ENCODE measurements at regions not wholly inside any gene's neighbourhood (a gene's known extent, or its start where the extent isn't known, plus 50 kb on each side); places are given as distances from the start of the nearest gene placed in this dataset.

DNA sequence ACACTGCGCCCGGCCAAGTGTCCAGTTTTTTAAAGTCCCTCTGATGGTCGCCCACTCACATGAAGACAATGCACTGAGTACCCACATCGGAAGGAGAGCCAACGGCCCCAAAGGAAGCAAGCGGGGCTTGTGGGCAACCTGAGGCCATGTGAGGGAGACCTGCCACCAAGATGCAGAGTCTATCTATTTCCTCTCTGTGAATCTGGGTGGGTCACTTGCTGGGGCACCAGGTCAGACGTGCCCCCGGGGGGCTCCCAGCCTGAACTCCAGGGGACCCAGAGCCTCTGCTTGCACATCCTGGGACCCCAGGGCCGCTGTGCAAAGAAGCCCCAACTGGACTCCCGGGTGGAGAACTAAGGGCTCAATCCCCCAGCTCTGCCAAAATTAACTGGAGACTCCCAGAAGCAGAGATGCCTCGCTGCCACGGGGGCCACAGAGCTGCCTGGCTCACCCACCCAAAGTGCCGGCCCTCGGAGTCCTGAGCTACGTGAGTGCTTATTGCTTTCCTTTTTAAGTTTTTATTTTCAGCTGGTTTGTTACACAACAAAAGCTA, 106.4 kb downstream of the BRD1 start:
- Histone ChIP-seq H3K27me3 (ENCODE audit: insufficient read depth, low read length) (peaks cover 57% of the 10 kb centered on the region), H3K36me3 (ENCODE audit: insufficient read depth, low read length) (no peaks in the 10 kb centered on the region), H3K9me3 (ENCODE audit: low read length) (no peaks in the 10 kb centered on the region), H2AFZ (ENCODE audit: low read depth, low read length) (no peak overlapping the region), H3K4me3 (ENCODE audit: low read length) (no peak overlapping the region), H3K4me1 (ENCODE audit: insufficient read depth, low read length) (no peaks in the 10 kb centered on the region)

DNA sequence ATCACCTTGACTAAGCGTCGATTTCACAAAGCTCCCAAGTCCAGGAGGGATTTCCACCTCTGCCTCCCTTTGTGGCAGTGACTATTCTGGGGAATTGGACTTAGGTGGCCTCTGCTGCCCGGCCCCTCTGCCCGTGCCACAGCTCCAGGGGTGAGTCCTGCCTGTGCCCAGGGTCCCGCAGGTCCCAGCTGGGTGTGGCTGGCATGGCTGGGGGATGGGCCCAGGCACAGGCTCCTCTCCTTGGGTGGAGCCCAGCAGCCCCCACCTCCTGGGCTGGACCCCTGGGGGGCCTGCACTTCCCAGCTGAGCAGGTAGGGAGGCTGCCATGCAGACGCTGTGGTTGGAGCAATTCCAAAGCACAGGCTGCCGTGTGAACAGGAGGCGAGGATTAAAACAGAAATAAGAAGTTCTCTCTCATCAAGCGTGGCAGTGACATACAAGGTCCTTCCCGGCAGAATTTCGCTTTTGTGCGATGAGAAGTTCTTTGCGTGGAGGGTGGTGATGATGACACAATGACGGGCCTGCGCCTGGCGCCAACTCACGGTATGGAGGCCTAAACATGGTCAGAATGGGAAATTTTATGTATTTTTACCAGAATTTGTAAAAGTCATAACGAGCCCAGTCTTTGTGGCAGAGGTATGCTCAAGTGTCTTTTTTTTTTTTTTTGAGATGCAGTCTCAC, 107.3 kb downstream of the BRD1 start:
- H3K27me3 ChIP-seq (ENCODE audit: insufficient read depth, low read length), result peaks cover 57% of the 10 kb centered on the region
- no peak overlapping the region for H3K4me3 ChIP-seq (ENCODE audit: low read length)
- H2AFZ ChIP-seq (ENCODE audit: low read depth, low read length), result no peak overlapping the region
- H3K4me1 ChIP-seq (ENCODE audit: insufficient read depth, low read length), result no peaks in the 10 kb centered on the region
- H3K9me3 ChIP-seq (ENCODE audit: low read length), result no peaks in the 10 kb centered on the region
- H3K36me3 ChIP-seq (ENCODE audit: insufficient read depth, low read length), result no peaks in the 10 kb centered on the region

DNA sequence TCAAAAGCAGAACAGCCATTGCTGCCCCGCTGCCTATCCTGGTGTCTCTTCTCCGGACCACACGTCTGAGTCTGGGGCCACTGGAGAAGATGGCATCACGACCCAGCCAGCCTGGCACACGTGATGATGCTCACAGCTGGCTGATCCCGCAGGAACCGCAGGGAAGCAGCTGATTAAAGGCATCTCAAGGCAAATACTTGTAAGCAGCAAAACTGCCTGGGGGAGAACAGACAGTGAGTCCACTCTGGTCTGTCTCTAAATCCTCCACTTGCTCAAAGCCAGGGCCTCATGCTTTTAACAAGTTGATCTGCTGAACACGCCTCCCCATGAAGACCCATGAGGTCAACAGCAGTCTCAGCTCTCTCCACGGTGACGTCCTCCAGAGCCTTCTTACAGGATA, 108.6 kb downstream of the BRD1 start:
- Histone ChIP-seq H3K4me3 (ENCODE audit: low read length) (no peak overlapping the region), H3K36me3 (ENCODE audit: insufficient read depth, low read length) (no peaks in the 10 kb centered on the region), H2AFZ (ENCODE audit: low read depth, low read length) (no peak overlapping the region), H3K9me3 (ENCODE audit: low read length) (no peaks in the 10 kb centered on the region), H3K4me1 (ENCODE audit: insufficient read depth, low read length) (no peaks in the 10 kb centered on the region), H3K27me3 (ENCODE audit: insufficient read depth, low read length) (peaks cover 54% of the 10 kb centered on the region)

DNA sequence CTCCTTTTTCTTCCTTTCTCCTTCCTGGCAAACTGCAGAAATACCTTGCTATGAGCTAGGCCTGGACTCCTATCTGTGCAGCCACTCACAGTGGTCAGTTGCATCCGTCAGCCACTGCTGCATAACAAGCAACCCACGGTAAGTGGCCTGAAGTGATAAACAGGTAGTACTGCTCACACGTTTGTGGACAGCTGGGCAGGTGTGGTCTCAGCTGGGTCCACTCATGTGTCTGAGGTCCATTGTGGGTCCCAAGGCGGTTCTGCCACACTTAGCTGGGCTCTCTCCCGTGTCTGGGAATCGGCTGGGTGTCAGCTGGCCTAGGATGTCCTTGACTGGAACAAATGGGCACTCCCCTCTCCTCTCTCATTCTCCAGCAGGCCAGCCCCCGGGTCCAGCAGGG, 109.3 kb downstream of the BRD1 start:
- H3K4me3 ChIP-seq (ENCODE audit: low read length), result no peak overlapping the region
- H3K27me3 ChIP-seq (ENCODE audit: insufficient read depth, low read length), result peaks cover 51% of the 10 kb centered on the region
- no peaks in the 10 kb centered on the region for H3K4me1 ChIP-seq (ENCODE audit: insufficient read depth, low read length)
- no peaks in the 10 kb centered on the region for H3K9me3 ChIP-seq (ENCODE audit: low read length)
- no peak overlapping the region for H2AFZ ChIP-seq (ENCODE audit: low read depth, low read length)
- H3K36me3 ChIP-seq (ENCODE audit: insufficient read depth, low read length), result no peaks in the 10 kb centered on the region

DNA sequence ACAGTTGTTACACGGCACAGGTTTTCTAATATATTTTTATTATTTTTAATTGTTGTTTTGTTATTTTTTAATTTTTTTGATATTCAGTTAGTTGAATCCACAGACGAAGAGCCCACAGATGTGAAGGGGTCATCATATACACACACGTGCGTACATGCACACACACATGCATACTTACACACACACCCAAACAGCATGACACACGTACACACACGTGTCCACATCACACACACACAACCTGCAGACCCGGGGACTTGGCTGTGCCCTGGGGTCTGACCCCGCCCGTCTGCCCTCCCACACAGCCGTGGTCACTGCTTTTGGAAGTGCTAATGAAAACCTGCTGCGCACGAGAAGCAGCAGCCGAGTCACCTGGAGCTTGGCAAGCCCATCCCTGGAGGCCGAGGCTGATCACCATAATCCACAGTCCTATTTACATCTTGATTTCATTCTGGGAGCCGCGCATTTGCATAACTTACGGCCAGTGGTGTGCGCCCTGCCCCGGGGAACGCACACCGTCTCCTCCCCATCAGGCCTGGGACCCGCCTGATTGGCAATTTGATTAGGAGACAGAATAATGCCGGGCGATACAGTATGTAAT, 110.3 kb downstream of the BRD1 start:
- H3K4me1 ChIP-seq (ENCODE audit: insufficient read depth, low read length), result no peaks in the 10 kb centered on the region
- H3K27me3 ChIP-seq (ENCODE audit: insufficient read depth, low read length), result peaks cover 54% of the 10 kb centered on the region
- H3K4me3 ChIP-seq (ENCODE audit: low read length), result no peak overlapping the region
- H2AFZ ChIP-seq (ENCODE audit: low read depth, low read length), result no peak overlapping the region
- no peaks in the 10 kb centered on the region for H3K9me3 ChIP-seq (ENCODE audit: low read length)
- H3K36me3 ChIP-seq (ENCODE audit: insufficient read depth, low read length), result no peaks in the 10 kb centered on the region

DNA sequence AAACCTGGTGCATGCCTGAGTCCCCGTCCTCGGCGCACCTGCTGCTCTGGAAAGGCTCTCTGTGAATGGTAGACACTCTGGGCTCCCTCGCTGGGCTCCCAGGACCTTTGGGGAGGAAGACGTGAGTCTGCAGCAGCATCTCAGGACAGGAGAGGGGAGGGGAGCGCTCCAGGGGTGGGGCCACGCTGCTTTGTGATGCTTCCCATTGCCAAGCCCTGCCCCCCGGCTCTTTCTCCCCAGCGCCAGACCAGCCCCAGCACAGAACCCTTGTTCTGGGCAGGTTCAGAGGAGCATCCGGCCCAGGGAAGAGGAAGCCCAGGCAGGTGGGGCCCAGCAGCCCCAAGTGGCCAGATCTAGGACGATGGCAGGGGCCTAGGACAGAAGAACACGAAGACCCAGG, 111.2 kb downstream of the BRD1 start:
- H3K4me1 ChIP-seq (ENCODE audit: insufficient read depth, low read length), result no peaks in the 10 kb centered on the region
- H3K4me3 ChIP-seq (ENCODE audit: low read length), result no peak overlapping the region
- no peaks in the 10 kb centered on the region for H3K9me3 ChIP-seq (ENCODE audit: low read length)
- H2AFZ ChIP-seq (ENCODE audit: low read depth, low read length), result no peak overlapping the region
- peaks cover 58% of the 10 kb centered on the region for H3K27me3 ChIP-seq (ENCODE audit: insufficient read depth, low read length)
- H3K36me3 ChIP-seq (ENCODE audit: insufficient read depth, low read length), result no peaks in the 10 kb centered on the region

DNA sequence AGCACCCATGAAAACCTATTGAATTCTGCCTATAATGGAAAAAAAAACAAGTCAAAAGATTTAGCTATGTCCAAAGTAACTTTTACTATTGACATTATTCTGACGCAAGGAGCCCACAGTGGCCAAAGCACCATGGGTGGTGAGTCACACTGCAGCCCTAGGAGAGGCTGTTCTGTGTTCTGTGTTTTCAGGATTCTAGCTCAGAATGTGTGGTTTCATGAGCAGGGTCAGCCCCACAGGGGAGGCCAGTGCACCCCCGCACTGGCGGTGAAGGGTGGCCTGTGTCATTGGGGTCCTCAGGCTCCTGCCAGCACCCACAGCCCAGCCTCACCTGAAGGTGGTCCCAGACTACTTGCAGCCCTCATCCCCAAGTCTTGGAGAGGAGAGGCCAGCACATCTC, 112.2 kb downstream of the BRD1 start:
- no peaks in the 10 kb centered on the region for H3K36me3 ChIP-seq (ENCODE audit: insufficient read depth, low read length)
- no peak overlapping the region for H3K4me3 ChIP-seq (ENCODE audit: low read length)
- H3K27me3 ChIP-seq (ENCODE audit: insufficient read depth, low read length), result peaks cover 63% of the 10 kb centered on the region
- no peaks in the 10 kb centered on the region for H3K9me3 ChIP-seq (ENCODE audit: low read length)
- no peaks in the 10 kb centered on the region for H3K4me1 ChIP-seq (ENCODE audit: insufficient read depth, low read length)
- H2AFZ ChIP-seq (ENCODE audit: low read depth, low read length), result no peak overlapping the region

DNA sequence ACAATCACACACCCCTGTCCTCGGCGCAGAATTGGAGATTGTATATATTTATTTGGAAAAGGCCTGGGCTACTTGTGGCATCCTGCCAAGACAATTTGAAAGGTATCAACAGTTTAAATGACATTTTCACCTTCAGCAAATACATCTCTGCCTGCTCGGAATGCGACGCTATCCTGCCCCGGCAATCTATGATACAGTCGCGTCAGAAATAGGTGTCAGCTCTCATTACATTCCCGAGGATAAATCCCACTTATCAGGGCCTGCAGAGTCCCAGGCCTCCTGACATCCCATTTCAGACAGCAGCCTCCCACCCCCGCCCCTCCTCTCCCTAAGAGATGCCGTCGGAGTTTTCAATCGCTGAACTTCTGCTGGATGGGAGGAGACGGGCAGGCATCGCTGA, 114.7 kb downstream of the BRD1 start:
- H3K27me3 ChIP-seq (ENCODE audit: insufficient read depth, low read length), result peaks cover 52% of the 10 kb centered on the region
- H2AFZ ChIP-seq (ENCODE audit: low read depth, low read length), result no peak overlapping the region
- no peak overlapping the region for H3K4me3 ChIP-seq (ENCODE audit: low read length)
- H3K36me3 ChIP-seq (ENCODE audit: insufficient read depth, low read length), result no peaks in the 10 kb centered on the region
- H3K9me3 ChIP-seq (ENCODE audit: low read length), result no peaks in the 10 kb centered on the region
- H3K4me1 ChIP-seq (ENCODE audit: insufficient read depth, low read length), result no peaks in the 10 kb centered on the region

DNA sequence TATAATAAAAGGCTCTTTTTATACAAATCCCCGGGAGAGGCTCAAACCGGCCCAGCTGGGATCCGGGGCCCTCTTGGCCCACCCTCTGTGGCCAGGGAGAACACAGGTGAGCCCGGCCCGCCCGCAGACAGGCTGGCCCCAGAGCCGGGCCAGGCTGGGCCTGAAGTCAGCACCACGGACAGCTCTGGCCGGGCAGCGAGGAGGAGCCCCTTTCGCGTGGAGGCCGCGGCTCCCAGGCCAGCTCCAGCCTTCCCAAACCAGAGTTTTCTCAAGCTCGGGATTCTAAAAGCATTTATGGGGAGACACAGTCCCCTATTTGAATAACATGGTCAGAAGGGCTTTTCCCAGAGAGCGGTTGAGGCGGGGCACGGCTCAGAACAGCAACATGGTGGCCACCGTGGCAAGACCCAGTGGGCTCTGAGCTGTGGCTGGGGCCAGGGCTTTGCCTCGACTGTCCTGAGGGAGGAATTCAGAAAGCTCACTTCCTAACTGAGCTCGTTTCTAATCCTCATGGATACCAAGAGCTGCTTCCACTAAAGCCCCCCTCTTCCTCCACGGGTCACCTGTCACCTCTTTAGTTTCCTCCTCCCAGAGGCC, 115.4 kb downstream of the BRD1 start:
- Histone ChIP-seq H3K4me3 (ENCODE audit: low read length) (no peak overlapping the region), H3K9me3 (ENCODE audit: low read length) (no peaks in the 10 kb centered on the region), H3K36me3 (ENCODE audit: insufficient read depth, low read length) (no peaks in the 10 kb centered on the region), H3K27me3 (ENCODE audit: insufficient read depth, low read length) (peaks cover 46% of the 10 kb centered on the region), H3K4me1 (ENCODE audit: insufficient read depth, low read length) (no peaks in the 10 kb centered on the region), H2AFZ (ENCODE audit: low read depth, low read length) (no peak overlapping the region)

DNA sequence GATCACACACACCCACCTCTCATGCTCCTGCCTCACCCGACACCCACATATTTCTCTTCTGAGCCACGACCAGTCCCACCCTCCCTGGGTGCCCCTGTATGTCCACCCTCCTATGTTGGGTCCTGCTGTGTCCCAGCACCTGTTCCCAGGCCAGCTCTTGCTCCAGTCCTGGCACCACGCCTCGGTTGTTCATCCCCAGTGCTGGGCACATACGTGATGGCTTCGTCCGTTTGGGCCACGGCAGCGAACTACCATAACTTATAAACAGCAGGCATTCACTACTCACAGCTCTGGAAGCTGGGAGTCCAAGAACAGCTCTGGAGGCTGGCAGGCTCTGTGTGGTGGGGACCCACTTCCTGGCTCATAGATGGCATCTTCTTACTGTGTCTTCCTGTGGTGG, 116.9 kb downstream of the BRD1 start:
- H3K27me3 ChIP-seq (ENCODE audit: insufficient read depth, low read length), result peaks cover 38% of the 10 kb centered on the region
- no peaks in the 10 kb centered on the region for H3K9me3 ChIP-seq (ENCODE audit: low read length)

DNA sequence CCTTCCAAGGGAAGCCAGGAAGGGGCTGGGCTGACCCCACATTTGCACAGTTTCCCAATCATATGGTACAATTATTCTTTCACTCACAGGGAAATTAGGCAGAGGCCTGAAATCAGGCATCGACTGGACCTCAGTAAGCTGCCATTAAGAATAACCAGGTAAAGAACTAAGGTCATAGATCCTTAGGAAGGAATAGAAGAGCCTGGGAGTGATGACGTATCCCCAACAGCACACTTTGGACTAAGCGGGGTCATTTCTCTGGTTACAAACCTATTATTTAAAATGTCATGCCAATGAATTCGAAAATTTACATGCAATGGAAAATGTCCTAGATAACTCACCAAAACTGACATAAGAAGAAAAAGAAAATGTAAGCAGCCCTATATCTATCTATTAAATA, 118.2 kb downstream of the BRD1 start:
- Histone ChIP-seq H3K27me3 (ENCODE audit: insufficient read depth, low read length) (peaks cover 36% of the 10 kb centered on the region), H3K4me1 (ENCODE audit: insufficient read depth, low read length) (no peaks in the 10 kb centered on the region), H3K4me3 (ENCODE audit: low read length) (no peak overlapping the region), H3K36me3 (ENCODE audit: insufficient read depth, low read length) (no peaks in the 10 kb centered on the region), H3K9me3 (ENCODE audit: low read length) (no peaks in the 10 kb centered on the region), H2AFZ (ENCODE audit: low read depth, low read length) (no peak overlapping the region)

More for the DNA sequence above, 116.9 kb downstream of the BRD1 start:
- H3K36me3 ChIP-seq (ENCODE audit: insufficient read depth, low read length), result no peaks in the 10 kb centered on the region
- no peak overlapping the region for H2AFZ ChIP-seq (ENCODE audit: low read depth, low read length)
- no peaks in the 10 kb centered on the region for H3K4me1 ChIP-seq (ENCODE audit: insufficient read depth, low read length)
- no peak overlapping the region for H3K4me3 ChIP-seq (ENCODE audit: low read length)

DNA sequence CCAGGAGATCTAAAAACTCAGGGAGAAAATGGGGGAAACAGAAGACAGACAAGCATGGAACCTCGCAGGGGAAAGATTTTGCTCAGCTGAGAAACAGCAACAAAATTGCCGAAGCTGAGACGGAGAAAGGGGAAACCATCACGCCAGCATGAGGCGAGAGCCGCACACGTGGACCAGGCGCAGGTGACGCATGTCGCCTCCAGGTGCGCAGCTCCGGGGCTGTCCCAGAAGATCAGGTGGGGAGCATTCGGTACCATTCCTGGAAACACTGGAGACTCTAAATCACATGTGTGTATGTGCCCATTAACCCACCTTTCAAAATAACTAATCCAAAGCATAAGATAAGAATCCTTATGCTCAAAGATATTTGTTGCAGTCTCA, 121.7 kb downstream of the BRD1 start:
- H3K4me3 ChIP-seq (ENCODE audit: low read length), result no peak overlapping the region
- no peaks in the 10 kb centered on the region for H3K4me1 ChIP-seq (ENCODE audit: insufficient read depth, low read length)
- H3K27me3 ChIP-seq (ENCODE audit: insufficient read depth, low read length), result peaks cover 20% of the 10 kb centered on the region
- no peaks in the 10 kb centered on the region for H3K36me3 ChIP-seq (ENCODE audit: insufficient read depth, low read length)
- H2AFZ ChIP-seq (ENCODE audit: low read depth, low read length), result no peak overlapping the region
- H3K9me3 ChIP-seq (ENCODE audit: low read length), result peaks cover 5% of the 10 kb centered on the region

DNA sequence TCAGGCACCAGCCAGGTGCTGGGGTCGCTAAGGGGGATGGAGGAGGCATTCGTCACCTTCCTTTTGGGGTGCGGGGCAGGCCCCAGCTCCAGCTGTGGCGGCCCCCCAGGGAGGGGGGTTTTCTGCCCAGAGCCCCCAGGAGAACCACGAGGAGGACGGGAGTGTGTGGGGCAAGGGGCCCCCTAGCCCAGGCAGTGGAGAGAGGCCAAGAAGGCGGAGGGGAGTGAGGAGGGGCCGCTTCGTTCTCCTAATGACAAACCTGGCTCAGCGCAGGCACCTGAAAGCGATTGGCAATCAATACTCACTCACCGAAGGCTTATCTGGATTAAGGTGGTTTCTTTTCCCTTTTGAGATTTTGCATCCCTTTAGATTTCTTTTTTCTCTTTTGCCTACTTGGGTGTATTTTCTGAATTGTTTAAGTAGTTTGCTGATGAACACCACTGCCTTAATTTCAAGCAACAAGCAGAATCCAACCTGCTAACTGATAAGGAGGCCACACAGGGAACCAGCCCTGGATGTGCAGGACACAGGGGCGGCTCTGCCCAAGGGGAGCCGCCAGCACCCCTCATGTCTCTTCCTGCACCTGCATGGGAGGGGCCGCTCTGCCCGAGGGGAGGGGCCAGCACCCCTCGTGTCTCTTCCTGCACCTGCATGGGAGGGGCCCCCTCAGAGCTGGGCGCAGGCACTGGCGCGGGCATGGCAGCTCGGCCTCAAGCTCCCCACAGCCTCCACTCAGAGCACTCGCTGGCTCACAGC, 122.3 kb downstream of the BRD1 start:
- H2AFZ ChIP-seq (ENCODE audit: low read depth, low read length), result no peak overlapping the region
- peaks cover 5% of the 10 kb centered on the region for H3K9me3 ChIP-seq (ENCODE audit: low read length)
- peaks cover 16% of the 10 kb centered on the region for H3K27me3 ChIP-seq (ENCODE audit: insufficient read depth, low read length)
- no peak overlapping the region for H3K4me3 ChIP-seq (ENCODE audit: low read length)
- H3K36me3 ChIP-seq (ENCODE audit: insufficient read depth, low read length), result no peaks in the 10 kb centered on the region
- H3K4me1 ChIP-seq (ENCODE audit: insufficient read depth, low read length), result no peaks in the 10 kb centered on the region

Measured in neuron (in vitro differentiated cells).